GM18498 (cell line): ENCODE measurements at regions not wholly inside any gene's neighbourhood (a gene's known extent, or its start where the extent isn't known, plus 50 kb on each side); places are given as distances from the start of the nearest gene placed in this dataset.
"Not testable (repeated sequence)": the region's sequence is repeated elsewhere in the genome, so short reads cannot be mapped to it uniquely, and the experiment has no call there.

Experiments used
- ATAC-seq: cut with Tn5 transposase; IDR thresholded peaks from one replicate; pipeline ENCODE4 v1.9.1; 2021; ENCODE audit warnings: mild to moderate bottlenecking, moderate library complexity; ENCODE audit not compliant: unreplicated experiment

DNA sequence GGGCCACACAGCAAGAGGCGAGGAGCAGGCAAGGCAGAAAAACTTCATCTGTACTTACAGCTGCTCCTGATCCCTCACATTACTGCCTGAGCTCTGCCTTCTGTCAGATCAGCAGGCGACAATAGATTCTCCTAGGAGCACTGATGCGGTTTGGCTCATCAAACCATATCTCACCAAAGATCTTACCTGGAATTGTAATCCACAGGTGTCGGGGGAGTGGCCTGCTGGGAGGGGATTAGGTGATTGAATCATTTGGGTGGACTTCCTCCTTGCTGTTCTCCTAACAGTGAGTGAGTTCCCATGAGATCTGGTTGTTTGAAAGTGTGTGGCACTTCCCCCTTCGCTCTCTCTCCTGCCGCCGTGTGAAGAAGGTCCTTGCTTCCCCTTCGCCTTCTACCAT lies 647.3 kb downstream of the SOCS6 start:
- no peak for ATAC-seq

GRCh38 chr18:70931942-70932814 lies 643.3 kb downstream of the SOCS6 start:
- peak; percentile 59 for ATAC-seq

GRCh38 chr18:70920840-70921374 lies 632.1 kb downstream of the SOCS6 start:
- no peak for ATAC-seq

DNA sequence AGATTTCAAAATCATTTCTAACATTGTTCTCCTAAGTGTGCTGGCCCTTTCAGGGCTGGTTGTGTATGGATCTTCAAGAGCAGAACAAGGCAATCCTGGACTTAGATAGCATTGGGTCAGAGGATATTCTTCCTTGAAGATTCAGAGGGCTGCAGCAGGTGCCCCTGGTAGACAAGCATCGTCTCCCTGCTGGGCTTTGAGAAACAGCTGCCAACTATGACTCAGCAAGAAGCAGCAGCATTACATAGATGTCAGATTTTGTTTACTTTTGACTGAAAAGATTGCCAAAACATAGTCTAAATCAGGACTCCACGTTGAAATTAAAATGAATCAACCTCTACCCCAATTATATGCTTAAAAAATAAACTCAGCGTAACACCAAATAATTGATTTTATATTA lies 618.8 kb downstream of the SOCS6 start:
- no peak for ATAC-seq

DNA sequence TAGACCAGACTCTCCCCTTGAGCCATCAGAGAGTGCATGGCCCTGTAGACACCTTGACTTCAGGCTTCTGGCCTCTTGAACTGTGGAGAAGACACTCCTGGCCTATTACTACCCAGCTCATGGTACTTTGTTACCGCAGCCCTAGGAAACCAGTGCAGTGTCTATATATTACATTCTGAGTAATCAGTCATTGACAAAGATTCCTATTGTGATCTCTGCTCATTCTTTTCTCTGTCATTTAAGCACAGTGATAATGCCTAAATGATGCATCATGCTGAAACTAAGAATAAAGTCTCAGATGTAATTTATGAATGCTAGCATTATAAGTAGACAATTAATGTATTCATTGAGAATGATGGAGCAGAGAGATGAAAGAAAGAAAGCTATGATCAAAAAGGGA lies 603.5 kb downstream of the SOCS6 start:
- ATAC-seq = no peak

DNA sequence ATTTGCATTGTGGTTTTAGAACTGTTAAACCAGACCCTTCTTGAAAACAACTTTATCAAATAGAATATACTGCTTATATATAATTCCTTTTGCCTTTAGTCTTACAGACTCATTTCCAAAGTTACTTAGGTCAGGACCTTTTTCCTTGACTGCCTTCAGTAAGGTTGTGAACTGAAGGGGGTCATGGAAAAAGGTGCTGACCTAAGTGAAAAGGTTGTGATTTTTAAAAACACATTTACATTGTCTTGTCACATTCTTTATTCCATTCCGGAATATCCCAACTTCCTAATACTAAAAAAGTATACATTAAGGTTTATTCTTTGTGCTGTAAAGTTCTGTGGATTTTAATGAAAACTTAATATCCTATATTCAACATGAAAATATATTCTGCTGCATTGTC lies 581.4 kb downstream of the SOCS6 start:
- ATAC-seq = no peak

DNA sequence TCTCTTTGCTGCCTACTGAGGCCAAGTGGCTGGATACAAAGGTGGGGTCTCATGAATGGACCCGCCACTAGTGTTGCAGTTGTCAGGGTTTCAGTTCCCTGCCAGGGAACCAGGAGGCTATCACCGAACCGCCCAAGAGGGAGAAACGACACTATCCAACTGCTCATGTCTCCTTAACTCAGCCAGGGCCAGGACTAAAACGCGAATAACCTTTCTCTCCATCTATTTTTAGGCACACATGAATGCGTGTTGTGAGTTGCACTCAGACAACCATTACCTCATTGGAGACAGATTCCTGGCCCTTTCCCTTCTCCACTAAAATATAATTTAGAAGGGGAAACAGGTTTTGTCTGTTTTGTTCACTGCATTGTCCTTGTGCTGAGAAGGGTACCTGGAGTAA lies 559.5 kb downstream of the SOCS6 start:
- no peak for ATAC-seq

DNA sequence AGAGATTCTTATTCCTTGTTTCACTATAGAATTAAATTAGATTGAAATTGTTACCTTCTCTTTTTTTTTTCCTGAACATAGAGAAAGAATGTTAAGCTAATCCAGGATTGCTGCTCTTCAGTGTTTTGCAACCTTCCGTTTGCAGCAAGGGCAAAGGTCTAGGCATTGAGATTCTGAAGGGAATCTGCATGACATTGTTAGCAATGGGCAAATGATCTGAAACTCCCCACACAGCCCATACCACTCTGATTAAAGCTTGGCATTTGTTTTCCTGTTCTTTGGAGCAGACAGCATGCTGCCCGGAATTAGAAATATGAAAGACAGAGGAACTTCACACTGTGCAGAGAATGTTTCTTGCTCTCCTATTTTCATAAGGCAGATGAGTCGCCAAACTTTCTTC lies 551.8 kb downstream of the SOCS6 start:
- no peak for ATAC-seq

GRCh38 chr18:70827632-70828031 lies 538.8 kb downstream of the SOCS6 start:
- ATAC-seq = no peak

- ATAC-seq = no peak
These were observed 537.7 kb downstream of the SOCS6 start for GRCh38 chr18:70826571-70826970.

DNA sequence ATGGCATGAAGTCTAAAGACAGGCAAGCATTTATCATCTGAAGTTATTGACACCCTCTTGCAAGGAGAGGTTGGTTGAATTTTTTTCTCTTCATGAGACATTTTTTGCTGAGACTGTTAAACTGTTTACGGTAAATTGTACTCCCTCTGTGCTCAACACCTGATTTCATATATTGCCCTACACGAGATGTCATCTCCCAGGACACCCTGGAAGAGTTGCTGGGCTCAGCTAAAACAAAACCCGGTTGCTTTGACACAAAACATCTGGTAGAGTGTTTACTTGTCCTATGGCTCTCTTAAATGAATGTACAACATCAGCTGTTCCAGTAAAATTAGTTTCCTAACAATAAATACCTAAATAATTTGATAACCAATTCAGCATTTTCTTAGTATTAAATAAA lies 533.8 kb downstream of the SOCS6 start:
- no peak for ATAC-seq

GRCh38 chr18:70822117-70822516 lies 533.3 kb downstream of the SOCS6 start:
- ATAC-seq = no peak

GRCh38 chr18:70808481-70809056 lies 519.7 kb downstream of the SOCS6 start:
- no peak for ATAC-seq

GRCh38 chr18:70781860-70782453 lies 493.1 kb downstream of the SOCS6 start:
- ATAC-seq = peak; percentile 97

DNA sequence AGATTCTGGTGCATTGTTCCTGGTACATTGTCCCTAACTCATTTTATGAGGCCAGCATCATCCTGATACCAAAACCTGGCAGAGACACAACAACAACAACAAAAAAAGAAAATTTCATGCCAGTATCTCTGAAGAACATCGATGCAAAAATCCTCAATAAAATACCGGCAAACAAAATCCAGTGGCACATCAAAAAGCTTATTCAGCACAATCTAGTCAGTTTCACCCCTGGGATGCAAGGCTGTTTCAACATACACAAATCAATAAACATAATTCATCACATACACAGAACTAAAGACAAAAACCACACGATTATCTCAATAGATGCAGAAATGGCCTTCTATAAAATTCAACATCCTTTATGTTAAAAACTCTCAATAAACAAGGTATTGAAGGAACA lies 477.4 kb downstream of the SOCS6 start:
- not testable (repeated sequence) for ATAC-seq

DNA sequence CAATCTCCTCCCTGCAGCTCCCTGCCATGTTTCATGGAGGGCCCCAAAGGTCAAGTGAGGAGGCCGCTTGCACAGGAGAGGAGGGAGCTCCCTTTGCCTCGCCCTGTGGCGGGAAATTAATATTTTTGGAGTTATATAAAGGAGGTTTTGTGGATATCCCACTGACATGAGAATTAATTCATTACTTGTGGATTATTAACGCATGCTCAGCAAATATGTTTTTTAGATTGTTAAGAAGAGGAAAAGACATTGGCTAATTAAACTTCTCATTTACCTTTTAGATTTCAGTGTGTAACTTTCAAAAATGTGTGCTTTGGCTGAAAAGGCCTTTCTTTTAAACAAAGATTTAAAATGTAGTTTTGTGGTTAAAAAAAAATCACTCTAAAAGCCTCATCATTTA lies 474.0 kb downstream of the SOCS6 start:
- no peak for ATAC-seq

GRCh38 chr18:70758780-70759179 lies 469.9 kb downstream of the SOCS6 start:
- no peak for ATAC-seq

DNA sequence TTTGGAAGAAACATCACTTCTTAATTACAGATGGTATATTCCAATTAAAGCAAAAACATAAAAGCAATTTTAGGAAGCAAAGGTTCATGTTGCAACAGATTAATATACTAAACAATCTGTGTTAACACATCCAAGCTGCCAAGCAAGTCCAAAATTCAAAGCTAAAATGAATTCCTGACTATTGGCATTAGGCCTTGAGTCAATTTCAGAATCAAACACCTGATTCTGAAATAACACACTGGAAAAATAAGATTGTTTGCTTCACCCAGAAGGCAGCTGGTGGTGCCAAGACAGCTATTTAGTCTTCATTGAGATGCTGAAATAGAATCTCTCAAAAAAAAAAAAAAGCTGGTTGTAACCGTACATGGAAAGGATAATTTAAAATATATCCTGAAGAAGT lies 465.6 kb downstream of the SOCS6 start:
- ATAC-seq = no peak

DNA sequence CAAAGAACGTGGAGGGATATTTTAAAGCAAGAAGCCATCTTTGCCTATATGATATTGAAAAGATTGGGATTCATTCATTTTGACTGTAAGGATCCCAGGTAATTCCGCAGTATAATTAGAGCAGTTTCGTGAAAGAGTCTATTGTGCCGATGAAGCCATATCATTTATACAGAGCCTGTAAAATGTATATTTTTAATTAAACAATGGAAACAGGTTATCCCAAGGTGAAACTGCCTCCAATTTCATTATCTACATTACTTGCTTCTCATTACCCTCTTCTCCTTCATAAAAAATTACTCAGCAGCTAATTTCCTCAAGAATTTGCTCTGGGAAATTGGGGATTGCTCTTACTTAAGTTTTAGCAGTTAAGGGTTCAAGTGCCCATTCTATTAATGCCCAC lies 444.1 kb downstream of the SOCS6 start:
- ATAC-seq = no peak

DNA sequence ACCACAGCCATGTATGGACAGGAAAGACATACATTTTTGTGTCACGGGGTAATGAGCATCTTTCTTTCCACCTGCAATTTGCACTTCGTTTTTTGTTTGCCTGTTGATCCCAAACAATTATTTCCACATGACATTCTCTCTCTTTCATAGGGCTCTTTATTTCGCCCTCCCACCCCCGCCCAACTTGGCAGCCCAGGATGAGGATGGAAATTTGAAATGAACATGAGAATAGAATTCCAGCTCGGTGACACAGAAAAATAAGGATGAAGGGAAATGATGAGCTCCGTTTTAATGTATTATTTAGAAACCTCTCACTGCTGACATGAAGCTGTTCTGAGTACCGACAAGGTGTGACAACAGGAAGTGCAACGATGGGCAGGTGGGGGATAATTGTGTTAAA lies 443.3 kb downstream of the SOCS6 start:
- ATAC-seq = no peak

- no peak for ATAC-seq
These were observed 431.8 kb downstream of the SOCS6 start for GRCh38 chr18:70720607-70721006.

DNA sequence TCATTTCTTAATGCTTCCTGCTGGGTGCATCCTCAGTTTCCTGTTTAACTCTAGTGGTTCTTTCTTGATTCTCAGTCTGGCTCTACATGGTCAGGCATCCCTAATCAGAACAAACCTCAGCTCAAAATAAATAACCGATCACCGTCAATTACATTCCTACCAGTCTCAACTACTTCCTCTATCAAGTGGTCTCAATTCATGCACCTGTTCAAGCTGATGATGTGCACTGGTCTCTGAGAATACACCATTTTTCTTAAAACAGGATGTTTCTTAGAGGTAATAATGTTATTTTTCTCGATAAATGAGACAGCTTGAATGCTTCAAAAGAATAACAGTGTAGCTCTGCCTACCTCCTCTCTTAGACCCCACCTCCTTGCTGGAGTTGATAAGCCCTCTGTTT lies 420.9 kb downstream of the SOCS6 start:
- no peak for ATAC-seq
